Glutamatergic neuron (in vitro differentiated cells): ENCODE measurements at regions not wholly inside any gene's neighbourhood (a gene's known extent, or its start where the extent isn't known, plus 50 kb on each side); places are given as distances from the start of the nearest gene placed in this dataset.

ENCODE experiments used
- DNase-seq: peaks from one replicate; pipeline ENCODE4 v3.0.0; 2022
- H3K27ac Mint-ChIP-seq: one replicate; pipeline ENCODE4 v1.8.0; 2020; ENCODE audit warnings: mild to moderate bottlenecking, mixed read lengths, inconsistent platforms; ENCODE audit not compliant: unreplicated experiment
- H3K27me3 Mint-ChIP-seq: one replicate; pipeline ENCODE4 v1.8.0; 2020; ENCODE audit warnings: mild to moderate bottlenecking, moderate library complexity, mixed read lengths, inconsistent platforms; ENCODE audit not compliant: unreplicated experiment
- H3K36me3 Mint-ChIP-seq: one replicate; pipeline ENCODE4 v1.8.0; 2020; ENCODE audit warnings: mild to moderate bottlenecking, mixed read lengths, inconsistent platforms; ENCODE audit not compliant: unreplicated experiment
- H3K4me1 Mint-ChIP-seq: one replicate; pipeline ENCODE4 v1.8.0; 2020; ENCODE audit warnings: mild to moderate bottlenecking, low read depth, mixed read lengths, inconsistent platforms; ENCODE audit not compliant: unreplicated experiment
- H3K4me3 Mint-ChIP-seq: one replicate; pipeline ENCODE4 v1.8.0; 2020; ENCODE audit warnings: mild to moderate bottlenecking, mixed read lengths, inconsistent platforms; ENCODE audit not compliant: unreplicated experiment
- H3K9me3 Mint-ChIP-seq: one replicate; pipeline ENCODE4 v1.8.0; 2020; ENCODE audit warnings: mild to moderate bottlenecking, moderate library complexity, mixed read lengths, inconsistent platforms; ENCODE audit not compliant: unreplicated experiment
- CTCF ChIP-seq: fragments of 200-600 bp; sonication (generic); IDR thresholded peaks from one replicate; pipeline ENCODE4 v1.5.0; 2021; ENCODE audit not compliant: partially characterized antibody, unreplicated experiment

- Mint-ChIP-seq H3K4me3 (no peak overlapping the region), H3K27ac (no peak overlapping the region), H3K27me3 (peaks cover 7% of the 10 kb centered on the region), H3K36me3 (peaks cover 12% of the 10 kb centered on the region), H3K9me3 (peaks cover 2% of the 10 kb centered on the region), H3K4me1 (peaks cover 9% of the 10 kb centered on the region)
- TF ChIP-seq CTCF = no peak
- DNase-seq = no peak
These were observed 620.2 kb downstream of the PTPRU start for GRCh38 chr1:29856340-29857114.

GRCh38 chr1:29855561-29856160 is 619.3 kb downstream of the PTPRU start:
- H3K9me3 Mint-ChIP-seq = peaks cover 1% of the 10 kb centered on the region
- no peak for TF ChIP-seq CTCF
- H3K4me3 Mint-ChIP-seq = no peak overlapping the region
- H3K27ac Mint-ChIP-seq = no peak overlapping the region
- peaks cover 7% of the 10 kb centered on the region for H3K27me3 Mint-ChIP-seq
- H3K4me1 Mint-ChIP-seq = peaks cover 9% of the 10 kb centered on the region
- DNase-seq = no peak
- H3K36me3 Mint-ChIP-seq = peaks cover 4% of the 10 kb centered on the region

DNA sequence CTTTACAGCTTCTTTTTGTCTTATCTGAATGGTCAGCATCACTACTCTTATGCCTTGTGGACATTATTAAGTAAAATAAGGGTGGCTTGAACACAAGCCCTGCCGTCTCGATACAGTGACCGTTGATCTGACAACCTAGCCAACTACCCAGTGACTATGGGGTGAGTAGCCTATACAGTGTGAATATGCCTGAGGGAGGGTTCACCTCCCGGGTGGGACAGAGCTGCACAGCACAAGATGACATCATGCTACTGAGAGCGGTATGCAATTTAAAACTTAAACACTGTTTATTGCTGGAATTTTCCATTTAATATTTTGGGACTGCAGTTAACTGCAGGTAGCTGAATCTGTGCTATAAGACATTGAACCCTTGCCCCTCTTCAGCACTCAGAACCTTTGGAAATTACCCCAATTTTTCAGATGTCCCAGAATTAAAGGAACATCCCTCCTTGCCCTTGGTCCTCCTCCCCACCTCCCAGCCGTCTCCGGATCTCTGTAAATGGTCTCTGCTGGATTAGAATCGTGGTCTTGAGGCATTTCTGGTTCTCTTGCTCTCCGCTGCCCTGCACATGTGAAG is 618.5 kb downstream of the PTPRU start:
- no peak for DNase-seq
- TF ChIP-seq CTCF = no peak
- no peak overlapping the region for H3K4me3 Mint-ChIP-seq
- H3K4me1 Mint-ChIP-seq = peaks cover 9% of the 10 kb centered on the region
- H3K36me3 Mint-ChIP-seq = no peaks in the 10 kb centered on the region
- no peak overlapping the region for H3K27ac Mint-ChIP-seq
- H3K9me3 Mint-ChIP-seq = peaks cover 1% of the 10 kb centered on the region
- H3K27me3 Mint-ChIP-seq = peaks cover 9% of the 10 kb centered on the region

DNA sequence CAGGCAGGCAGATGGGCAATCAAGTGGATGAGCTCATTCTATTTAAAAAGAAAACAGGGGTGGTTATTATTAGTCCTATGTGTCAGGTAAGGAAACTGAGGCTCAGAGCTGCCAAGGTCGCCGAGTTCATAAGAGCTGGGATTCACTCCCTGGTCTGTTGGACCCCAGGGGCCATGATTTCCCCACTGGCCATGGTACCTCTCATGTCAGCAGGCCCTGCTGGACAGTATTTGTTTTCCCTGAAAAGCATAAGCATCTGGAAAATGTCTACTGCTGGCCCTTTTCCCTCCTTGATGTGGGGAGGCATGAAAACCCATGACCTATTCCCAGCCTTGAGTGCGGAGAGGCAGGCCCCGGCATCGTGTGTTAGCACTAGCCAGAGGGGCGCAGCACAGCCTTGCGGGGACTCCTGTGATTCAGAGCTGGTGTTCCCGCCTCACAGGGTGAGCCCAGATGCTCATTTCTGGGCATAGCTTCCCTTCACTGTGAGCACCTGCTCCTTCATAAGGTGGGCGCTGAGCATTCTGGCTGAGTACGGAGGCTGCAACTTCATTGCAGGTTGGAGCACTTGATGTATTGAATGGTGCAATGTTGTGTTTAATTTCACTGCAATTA is 617.5 kb downstream of the PTPRU start:
- H3K4me3 Mint-ChIP-seq = no peak overlapping the region
- peaks cover 9% of the 10 kb centered on the region for H3K27me3 Mint-ChIP-seq

More for the DNA sequence above, 617.5 kb downstream of the PTPRU start:
- DNase-seq = no peak
- no peaks in the 10 kb centered on the region for H3K36me3 Mint-ChIP-seq
- peaks cover 11% of the 10 kb centered on the region for H3K4me1 Mint-ChIP-seq
- H3K9me3 Mint-ChIP-seq = peaks cover 3% of the 10 kb centered on the region
- TF ChIP-seq CTCF = no peak
- no peak overlapping the region for H3K27ac Mint-ChIP-seq
